ENCODE measurements at regions not wholly inside any gene's neighbourhood (a gene's known extent, or its start where the extent isn't known, plus 50 kb on each side); places are given as distances from the start of the nearest gene placed in this dataset.

DNA sequence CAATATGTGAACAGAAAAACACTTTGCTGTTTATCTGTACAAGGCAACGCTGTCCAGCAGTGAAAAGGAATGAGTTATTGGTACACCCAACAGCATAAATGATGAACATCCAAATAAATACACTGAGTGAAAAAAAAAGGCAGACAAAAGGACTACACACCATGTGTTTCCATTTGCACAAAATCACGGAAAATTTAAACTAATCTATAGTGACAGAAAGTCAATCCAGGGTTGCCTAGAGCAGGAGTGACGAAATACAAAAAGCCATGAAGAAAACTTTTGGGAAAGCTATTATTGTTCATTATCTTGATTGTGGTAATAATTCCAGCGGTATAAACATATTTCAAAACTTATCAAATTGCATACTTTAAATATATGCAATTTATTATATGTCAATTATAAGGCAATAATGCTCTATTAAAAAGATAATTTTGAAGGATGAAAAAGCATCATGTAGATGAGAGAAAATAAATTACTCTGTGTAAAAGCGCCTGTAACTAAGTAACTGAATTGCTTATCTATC, 578.0 kb upstream of the TMEM132C start:
- peak; percentile 52 for DNase-seq

DNA sequence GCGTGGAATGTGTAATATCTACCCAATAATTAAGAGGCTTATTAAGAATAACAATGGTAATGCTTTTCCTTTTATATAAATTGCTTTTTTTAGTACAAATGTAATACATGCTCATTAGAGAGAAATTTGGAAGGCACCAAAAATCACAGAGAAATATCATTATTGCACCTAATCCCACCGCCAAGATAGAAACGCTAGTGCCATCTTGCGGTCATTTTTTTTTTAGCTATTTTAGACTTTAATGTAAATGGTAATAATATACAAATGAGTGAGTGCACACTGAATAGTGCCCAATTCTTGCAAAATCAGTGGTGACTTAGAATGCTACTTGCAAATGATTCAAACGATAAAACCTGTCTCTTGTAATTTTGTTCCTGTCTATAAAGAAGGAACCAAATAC, 576.8 kb upstream of the TMEM132C start:
- no peak for DNase-seq

DNA sequence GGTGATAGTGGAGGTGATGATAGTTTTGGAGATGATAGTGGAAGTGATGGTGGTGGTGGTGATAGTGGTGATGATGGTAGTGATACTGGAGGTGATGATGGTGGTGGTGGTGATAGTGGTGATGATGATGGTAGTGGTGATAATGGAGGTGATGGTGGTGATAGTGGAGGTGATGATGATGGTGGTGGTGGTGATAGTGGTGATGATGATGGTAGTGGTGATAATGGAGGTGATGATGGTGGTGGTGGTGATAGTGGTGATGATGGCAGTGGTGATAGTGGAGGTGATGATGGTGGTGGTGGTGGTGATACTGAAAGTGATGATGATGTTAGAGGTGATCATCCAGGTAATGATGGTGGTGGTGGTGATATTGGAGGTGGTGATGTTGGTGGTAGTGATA, 570.0 kb upstream of the TMEM132C start:
- DNase-seq, result no peak

DNA sequence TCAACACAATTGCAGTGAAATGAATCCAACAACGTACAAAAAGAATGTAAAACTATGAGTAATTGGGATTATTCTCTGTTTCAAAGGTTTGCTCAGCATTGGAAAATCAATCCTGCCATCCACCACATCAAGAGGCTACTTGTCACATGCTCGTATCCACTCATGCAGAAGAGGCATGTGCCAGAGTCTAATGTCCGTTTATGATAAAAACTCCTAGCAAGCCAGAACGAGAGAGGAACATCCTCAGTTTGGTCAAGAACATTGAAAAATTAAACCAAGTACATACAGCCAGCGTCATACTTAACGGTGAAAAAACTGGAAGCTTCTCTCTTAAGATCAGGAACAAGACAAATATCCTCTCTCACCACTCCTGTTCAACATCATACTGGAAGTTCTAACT, 563.9 kb upstream of the TMEM132C start:
- peak; percentile 53 for DNase-seq

DNA sequence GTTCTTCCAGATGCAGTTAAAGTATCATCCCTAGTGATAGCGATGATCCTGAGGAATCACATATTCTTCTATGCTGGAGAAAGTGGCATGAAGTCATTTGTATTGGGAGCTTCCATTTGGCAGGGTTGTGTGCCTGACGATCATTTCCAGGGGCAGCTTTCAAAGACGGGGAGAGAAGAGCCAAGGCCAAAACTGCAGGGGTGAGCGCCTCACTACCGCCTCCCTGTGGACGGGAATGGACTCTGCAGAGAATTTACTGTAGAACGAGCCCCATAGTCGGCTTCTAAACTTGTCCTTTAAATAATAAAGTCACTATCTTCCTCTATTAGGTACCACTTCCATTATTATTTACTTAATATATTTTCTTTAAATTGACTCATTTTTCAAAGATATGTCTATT, 555.9 kb upstream of the TMEM132C start:
- DNase-seq, result no peak

DNA sequence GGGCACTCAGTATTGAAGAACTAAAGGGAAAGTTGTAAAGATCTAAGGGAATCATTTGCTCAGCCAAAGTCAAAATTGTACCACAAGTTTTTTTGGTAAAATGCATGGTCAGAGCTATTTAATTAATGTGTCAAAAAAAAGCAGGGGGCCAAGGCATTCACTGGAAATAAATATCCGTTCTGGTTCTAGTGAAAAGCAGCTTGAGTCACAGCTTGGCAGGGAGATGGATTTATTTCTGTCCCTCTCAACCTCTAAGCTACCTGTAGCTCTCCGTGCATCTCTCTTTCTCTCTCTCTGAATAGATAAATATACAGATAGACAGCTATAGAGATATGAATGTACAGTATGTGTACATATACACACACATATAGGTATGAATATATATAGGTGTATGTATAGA, 554.4 kb upstream of the TMEM132C start:
- DNase-seq, result no peak

DNA sequence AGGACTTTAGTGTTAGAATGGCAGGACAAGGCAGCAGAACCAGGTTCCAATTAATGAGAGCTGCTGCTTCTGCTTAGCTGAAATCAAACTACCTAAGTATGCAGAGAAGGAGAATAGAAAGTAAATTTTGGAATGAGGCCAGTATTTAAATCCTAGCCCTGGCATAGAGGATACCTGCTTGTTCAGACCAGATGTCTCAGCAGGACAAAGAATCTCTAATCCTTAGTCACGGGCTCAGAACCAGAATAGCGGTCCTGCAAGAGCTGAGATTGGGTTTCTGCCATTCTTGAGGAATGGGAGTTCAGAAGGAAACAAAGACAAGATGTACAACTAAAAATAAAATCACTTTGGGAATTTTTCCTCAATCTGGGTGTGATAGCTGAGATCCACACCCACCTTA, 550.8 kb upstream of the TMEM132C start:
- DNase-seq, result no peak

DNA sequence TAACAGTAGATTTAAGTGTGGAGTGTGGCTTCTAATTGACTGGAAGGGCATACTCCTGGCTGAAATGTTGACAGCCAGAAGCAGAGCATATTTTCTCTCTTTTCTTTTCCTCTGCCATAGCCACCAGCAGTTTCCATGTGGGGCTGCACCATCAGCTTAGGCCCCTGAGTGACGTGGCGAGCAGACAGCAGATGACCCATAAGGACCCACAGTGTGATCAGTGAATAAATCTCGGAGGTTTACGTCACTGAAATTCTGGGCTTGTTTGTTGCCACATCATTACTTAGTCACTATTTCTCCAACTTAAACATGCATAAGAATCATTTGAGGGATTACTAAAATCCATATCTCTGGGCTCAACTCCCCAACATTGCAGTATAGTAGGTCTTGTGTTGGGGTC, 549.7 kb upstream of the TMEM132C start:
- peak; percentile 43 for DNase-seq

DNA sequence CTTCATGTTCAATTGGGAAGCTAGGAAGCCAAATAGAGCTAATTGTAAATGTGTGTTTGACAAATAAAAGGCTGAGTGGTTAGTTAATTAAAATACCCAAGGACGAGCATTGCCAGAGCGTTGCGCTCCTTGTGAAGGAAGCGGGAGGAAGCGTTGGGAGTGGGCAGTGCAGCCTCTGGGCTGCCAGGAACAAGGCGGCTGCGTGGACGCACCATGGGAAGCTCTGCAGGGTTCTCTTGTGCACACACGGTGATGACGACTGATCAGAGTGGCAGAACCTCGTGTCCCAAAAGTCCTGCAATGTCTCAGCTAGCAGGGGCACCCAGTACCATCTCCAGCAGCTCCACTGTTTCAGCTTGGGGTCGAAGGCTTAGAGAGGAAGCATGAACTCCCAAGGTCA, 546.6 kb upstream of the TMEM132C start:
- DNase-seq, result no peak

DNA sequence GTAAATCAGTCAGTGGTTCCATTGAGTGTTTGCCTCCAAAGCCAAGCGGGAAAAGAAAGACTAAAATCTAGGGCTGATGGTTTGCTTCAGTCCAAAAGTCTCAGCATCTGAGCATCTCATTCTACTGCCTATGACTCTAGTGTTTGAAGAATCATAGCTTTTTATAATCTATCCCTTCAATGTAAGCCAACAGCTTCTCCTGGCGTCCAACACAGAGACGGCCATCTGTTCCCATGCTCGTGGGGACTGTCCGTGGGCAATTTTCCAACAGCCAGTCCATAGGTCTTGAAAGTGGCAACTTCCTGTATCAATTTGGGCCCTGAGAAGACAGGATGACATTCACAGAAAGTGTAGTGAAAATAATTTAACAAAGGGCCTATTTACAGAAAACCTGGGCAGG, 544.4 kb upstream of the TMEM132C start:
- DNase-seq, result no peak

DNA sequence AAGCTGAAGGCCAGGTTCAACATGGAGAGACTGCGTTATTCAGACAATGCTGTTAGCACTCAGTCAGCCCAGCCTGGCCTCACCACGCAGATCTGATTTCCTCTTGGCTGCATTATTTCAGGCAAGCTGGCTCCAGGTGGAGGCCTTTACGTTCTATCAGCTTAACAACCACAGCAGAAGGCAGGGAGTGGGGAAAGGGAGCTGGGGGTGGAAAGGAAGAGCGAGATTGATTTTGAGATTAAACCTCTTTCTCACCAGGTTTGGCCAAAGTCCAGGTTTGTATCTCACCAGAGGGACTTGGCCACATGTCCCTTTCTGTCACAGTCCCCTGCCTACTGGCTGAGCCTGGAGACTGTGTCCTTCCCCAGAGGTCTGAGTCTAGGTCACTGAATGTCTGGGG, 543.7 kb upstream of the TMEM132C start:
- no peak for DNase-seq

DNA sequence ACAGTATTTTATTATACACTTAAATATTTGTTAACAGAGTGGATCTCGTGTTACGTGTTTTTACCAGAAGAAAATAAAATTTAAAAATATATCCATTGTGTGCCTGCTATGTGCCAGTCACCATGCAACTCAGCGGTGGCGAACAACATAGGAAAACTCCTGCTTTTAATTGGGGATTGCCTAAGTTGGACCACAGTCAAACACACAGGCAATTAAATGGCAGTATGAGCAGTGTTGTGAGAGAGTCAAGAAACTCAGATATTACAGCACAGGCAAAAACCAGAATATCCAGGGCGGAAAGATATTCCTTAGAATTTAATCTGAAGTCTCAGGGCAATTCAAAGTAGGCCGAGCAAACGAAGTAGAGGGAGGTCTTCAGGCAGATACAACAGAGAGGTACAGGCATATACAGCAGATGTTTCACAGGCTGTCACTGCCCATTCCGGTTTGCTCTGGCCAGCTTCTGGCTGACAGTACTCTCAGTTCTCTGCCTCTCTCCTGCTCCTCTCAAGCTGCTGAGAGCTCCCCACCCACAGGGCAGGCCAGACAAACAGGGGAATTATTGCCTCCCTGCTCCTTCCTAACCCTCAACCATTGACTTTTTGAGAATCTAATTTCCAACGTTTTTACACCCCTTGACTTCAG, 540.2 kb upstream of the TMEM132C start:
- DNase-seq, result no peak

DNA sequence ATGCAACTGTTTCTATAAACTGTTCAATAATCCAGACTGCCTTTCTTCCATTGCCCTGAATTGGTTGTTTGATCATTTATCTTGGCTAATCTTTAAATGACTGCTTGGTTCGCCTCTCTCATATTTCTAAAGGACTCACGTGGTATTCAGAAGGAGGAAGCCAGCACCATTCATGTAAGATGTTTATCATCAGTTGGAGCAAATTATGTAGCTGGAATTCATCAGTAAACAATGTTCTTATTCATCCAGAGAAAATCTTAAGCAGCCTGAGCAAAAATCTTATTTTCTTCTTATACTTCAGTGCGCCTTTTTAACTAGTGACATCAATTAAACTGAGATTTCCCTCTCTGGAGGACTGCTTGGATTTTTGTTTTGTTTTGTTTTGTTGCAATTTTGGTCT, 538.7 kb upstream of the TMEM132C start:
- DNase-seq, result no peak

DNA sequence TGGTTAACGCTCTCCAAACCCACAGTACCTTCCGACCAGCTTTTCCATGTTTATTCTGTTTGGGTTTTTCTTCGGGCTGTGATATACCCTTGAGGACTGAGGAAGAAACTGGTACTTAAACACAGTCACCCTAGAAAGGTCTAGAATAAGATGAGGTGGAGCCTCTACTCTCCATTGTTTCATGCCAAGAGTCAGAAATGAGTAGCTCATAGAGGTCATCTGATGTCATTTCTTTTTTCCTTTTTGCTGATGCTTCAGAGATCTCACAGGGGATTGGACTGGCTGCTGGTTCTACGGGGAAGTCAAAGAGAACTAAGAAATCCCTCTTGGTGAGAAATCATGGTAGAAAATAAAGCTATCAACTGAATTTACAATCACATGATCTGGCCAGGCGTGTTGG, 538.2 kb upstream of the TMEM132C start:
- DNase-seq, result no peak

DNA sequence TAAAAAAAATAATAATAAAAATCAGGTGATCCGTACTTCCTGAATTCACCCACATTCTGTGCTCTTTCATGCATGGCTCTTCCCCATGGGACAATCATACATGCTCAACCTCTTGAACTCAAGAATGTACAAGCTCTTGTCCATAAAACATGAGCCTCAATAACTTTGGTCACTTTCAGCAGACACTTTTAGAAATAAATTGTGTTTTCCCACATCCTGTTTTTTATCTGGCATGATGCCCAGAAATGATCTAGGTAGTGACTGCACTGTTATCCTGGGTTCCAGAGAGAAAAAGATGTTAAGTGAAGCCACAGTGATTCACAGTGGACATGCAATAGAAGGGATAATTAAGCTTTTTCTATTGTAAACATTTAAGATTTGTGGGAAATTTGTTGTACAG, 537.6 kb upstream of the TMEM132C start:
- no peak for DNase-seq

DNA sequence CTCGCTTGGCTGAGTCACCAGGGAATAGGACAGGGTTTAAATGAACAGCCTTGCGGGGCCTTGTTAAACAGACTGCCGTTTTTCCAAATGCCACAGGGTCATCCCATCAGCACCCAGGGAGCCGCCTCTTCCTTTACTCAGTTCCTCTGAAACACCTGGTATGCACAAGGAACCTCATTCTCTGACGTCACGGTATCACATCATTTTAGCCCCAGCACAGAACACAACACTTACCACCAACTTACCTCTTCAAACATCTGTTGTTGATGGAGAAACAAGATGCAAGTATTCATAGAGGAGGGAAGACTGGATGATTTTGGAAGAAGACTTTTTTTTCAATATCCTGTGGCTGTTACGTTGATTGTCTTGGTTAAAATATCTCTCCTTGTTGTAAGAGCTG, 535.3 kb upstream of the TMEM132C start:
- no peak for DNase-seq

DNA sequence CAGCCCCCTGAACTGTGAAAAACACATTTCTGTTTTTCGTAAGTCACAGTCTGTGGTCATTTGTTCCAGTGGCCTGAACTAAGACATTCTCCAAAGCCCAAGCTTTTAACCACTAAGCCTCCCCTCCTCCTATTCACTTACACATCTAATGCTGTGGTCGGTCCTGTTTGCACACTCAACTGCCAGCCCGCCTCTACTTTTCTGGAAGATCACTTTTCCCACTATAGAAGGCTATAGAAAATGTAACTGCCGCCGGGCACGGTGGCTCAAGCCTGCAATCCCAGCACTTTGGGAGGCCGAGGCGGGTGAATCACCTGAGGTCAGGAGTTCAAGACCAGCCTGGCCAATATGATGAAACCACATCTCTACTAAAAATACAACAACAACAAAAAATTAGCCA, 524.7 kb upstream of the TMEM132C start:
- no peak for DNase-seq

DNA sequence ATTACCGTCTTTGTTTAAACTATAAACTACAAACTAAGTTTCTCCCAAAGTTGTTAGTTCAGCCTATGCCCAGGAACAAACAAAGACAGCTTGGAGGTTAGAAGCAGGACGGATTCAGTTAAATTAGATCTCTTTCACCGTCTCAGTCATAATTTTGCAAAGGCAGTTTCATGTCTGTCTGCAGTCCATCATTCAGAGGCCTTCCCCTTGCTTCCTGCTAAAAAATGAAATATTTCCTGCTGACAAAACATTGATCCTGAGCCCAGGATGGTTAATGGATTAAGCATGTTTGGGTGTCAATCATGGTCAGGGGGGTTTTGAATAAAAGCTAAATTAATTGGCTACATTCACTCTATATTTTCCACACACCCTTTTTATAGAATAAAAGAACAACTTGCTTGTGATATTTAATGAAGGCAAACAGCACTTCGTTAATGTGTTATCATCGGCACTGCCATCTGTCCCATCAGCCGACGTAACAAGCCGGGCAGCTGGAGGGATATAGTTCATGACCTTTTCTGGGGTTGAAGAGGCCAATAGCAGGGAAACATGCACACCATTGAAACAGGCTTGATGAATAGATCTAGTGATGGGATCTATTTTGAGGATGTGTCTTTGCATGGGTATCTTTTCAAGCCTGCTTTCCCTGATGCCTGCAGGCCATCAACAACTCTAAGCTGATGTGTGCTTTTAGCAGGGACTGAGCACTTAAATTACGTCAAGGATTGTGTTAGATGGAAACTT, 521.3 kb upstream of the TMEM132C start:
- DNase-seq, result no peak

DNA sequence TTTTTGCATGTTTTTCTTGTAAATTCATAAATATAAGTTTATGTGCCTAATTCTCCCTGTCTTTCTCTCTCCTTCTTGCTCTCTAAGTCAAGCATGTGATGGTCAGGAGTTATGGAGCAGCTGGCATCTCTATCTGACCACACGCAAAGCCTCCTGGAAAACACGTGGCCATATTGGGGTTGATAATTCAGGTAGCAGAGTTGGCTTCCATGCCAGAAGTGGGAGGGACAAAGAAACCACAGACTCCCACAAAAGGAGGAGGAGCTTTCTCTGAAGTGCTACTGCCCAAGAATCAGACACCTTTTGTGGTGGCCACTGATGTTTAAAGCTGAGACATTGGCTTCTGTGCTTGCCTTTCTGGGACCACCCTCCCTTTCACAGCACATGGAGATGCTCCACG, 517.6 kb upstream of the TMEM132C start:
- no peak for DNase-seq

DNA sequence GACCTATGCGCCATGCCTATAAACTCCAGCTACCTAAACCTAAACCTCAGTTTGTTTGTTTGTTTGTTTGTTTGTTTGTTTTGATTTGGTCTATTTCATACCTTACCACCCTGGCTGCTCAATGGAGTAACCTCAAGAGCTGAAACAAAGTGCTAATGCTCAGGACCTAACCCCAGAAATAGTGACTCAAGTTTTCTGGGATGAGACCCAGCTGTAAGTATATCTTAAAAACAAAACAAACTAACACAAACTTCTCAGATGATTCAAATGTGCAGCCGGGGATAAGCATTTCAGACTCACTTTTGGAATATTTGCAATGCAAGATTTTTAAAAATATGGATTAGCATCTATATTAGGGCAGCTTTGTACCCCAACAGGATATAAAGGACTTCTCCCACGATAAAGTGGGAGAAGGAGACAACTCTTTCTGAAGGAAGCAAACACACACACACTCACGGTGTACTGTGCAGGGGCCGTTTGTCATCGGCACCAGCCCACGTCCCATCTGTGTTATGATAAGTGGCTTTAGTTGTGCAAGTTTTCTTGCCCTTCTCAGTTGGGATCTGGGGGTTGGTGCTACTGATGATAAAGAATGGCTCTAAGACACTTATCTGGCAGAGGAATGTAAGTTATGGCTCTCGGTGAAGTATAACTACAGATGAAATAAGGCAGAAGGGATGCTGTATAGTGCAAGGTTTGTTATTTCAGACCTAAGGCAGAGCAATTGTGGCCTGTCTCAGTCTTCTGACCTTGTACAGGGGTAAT, 516.7 kb upstream of the TMEM132C start:
- no peak for DNase-seq

DNA sequence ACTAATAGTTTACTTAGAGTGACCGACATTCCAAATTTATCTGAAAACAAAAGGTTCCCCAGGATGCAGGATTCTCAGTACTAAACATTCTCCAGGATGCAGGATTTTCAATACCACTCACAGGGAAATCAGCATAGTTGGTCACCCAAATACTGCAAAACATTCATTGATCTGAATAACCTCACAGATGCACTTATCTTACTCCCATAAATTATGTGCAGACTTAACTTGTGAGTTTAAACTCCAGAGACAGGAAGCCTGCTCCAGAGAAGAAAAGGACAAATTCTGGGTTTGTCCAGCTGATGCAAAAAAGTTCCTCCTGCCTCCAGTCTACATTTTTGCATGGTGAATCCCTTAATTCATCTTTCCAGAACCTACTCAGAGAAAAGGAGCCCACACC, 514.2 kb upstream of the TMEM132C start:
- no peak for DNase-seq

DNA sequence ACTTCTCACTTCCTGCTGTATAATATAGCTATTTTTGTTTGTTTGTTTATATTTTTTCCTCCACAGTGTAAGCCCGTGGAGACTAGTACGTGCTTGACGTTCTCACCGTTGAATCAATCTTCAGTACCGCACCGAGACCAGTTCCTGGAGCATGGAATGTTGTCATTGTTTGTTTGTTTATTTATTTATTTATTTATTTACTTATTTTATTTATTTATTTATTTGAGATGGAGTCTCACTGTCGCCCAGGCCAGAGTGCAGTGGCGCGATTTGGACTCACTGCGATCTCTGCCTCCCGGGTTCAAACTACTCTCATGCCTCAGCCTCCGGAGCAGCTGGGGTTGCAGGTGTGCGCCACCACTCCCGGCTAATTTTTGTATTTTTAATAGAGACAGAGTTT, 506.6 kb upstream of the TMEM132C start:
- DNase-seq, result no peak

DNA sequence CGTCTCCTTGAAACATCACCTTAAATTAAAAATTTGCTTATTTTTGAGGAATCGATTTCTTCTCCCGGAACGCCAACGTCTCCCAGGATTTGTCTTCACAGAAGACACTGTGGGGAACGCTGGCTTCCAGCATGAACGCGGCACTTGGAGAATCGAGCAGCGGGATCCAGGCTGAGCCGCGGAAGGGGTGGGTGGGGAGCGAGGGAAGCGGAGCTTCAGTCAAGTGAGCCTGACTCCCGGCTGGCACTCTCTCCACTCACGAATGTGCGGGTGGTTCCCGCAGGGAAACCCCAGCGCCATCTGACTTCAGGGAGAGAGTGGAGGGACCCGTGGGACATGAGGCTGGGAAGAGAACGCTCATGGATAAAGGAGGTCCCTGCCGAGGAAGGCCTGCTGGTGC, 506.0 kb upstream of the TMEM132C start:
- no peak for DNase-seq

DNA sequence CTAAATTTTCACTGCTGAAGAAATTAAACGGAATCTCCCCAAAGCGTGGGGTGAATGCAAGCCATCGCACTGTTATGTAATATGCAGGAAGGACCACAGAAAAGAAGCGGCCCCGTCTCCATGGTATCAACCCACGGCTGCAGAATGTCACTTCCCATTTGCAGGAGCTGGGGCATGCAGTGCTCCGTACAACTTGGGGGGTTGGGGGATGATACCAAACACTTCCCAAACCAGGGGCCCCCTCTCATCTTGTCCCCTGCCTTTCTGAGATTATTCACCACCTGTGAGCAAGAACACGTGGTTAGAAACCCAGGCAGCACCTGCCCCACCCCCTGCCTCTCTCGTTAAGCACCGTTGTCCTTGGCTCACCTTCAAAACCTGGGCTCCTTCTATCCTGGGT, 505.1 kb upstream of the TMEM132C start:
- no peak for DNase-seq

All from retina (tissue), 1 donor.